GM23248 (cell line): ENCODE measurements at regions not wholly inside any gene's neighbourhood (a gene's known extent, or its start where the extent isn't known, plus 50 kb on each side); places are given as distances from the start of the nearest gene placed in this dataset.

ENCODE experiments used
- DNase-seq: peaks from one replicate; pipeline ENCODE4 v3.0.0-alpha.2; 2015
- H2AFZ ChIP-seq: fragments of 200-600 bp; sonication (generic); 2 replicates; pipeline ENCODE4 v1.6.1; 2016; ENCODE audit warnings: antibody characterized with exemption
- H3F3A ChIP-seq: fragments of 200-600 bp; sonication (generic); 2 replicates; pipeline ENCODE4 v1.6.1; 2016; ENCODE audit warnings: mild to moderate bottlenecking, antibody characterized with exemption, mixed run types; ENCODE audit not compliant: insufficient read depth
- H3K27ac ChIP-seq: fragments of 200-600 bp; sonication (generic); 2 replicates; pipeline ENCODE4 v1.5.1; 2016; ENCODE audit warnings: mild to moderate bottlenecking
- H3K27me3 ChIP-seq: fragments of 200-600 bp; sonication (generic); replicated peaks from 2 replicates; pipeline ENCODE4 v1.6.1; 2016; ENCODE audit warnings: mild to moderate bottlenecking; ENCODE audit not compliant: insufficient read depth
- H3K36me3 ChIP-seq: fragments of 200-600 bp; sonication (generic); 2 replicates; pipeline ENCODE4 v1.6.1; 2016; ENCODE audit warnings: low read depth, mild to moderate bottlenecking
- H3K4me1 ChIP-seq: fragments of 200-600 bp; sonication (generic); 2 replicates; pipeline ENCODE4 v1.6.1; 2016; ENCODE audit warnings: mild to moderate bottlenecking; ENCODE audit not compliant: insufficient read depth
- H3K4me2 ChIP-seq: fragments of 200-600 bp; sonication (generic); one replicate; pipeline ENCODE4 v1.6.1; 2016; ENCODE audit warnings: mild to moderate bottlenecking; ENCODE audit not compliant: unreplicated experiment
- H3K4me3 ChIP-seq: fragments of 200-600 bp; sonication (generic); 2 replicates; pipeline ENCODE4 v1.5.1; 2016; ENCODE audit warnings: mild to moderate bottlenecking
- H3K79me2 ChIP-seq: fragments of 200-600 bp; sonication (generic); 2 replicates; pipeline ENCODE4 v1.6.1; 2016; ENCODE audit warnings: mild to moderate bottlenecking; ENCODE audit not compliant: insufficient read depth
- H3K9ac ChIP-seq: fragments of 200-600 bp; sonication (generic); 2 replicates; pipeline ENCODE4 v1.6.1; 2016; ENCODE audit warnings: mild to moderate bottlenecking
- H3K9me2 ChIP-seq: fragments of 200-600 bp; sonication (generic); 2 replicates; pipeline ENCODE4 v1.6.1; 2016; ENCODE audit warnings: mixed run types, mild to moderate bottlenecking, moderate library complexity; ENCODE audit not compliant: insufficient read depth
- H3K9me3 ChIP-seq: fragments of 200-600 bp; sonication (generic); one replicate; pipeline ENCODE4 v1.6.1; 2017; ENCODE audit warnings: low read depth
- H4K20me1 ChIP-seq: fragments of 200-600 bp; sonication (generic); 2 replicates; pipeline ENCODE4 v1.6.0; 2016; ENCODE audit not compliant: insufficient read depth
- EZH2 ChIP-seq: fragments of 200-600 bp; sonication (generic); IDR thresholded peaks from 2 replicates; pipeline ENCODE4 v1.6.1; 2018; ENCODE audit warnings: antibody characterized with exemption, mild to moderate bottlenecking; ENCODE audit not compliant: insufficient read depth, poor library complexity, severe bottlenecking
- EZH2phosphoT487 ChIP-seq: fragments of 200-600 bp; sonication (generic); IDR thresholded peaks from 2 replicates; pipeline ENCODE4 v1.6.1; 2018; ENCODE audit warnings: antibody characterized with exemption, moderate library complexity, mild to moderate bottlenecking, low read depth; ENCODE audit not compliant: insufficient read depth
- WGBS, 2 experiments: methylation state at CpG; one replicate each; pipeline ENCODE4 v1.1.6; 2015 to 2017; ENCODE audit warnings: low lambda C conversion rate in 2 of 2, low coverage in 1 of 2; ENCODE audit errors: missing lambda C conversion rate in 2 of 2; 5-methylcytosine and 5-hydroxymethylcytosine counted together
- in situ Hi-C: fragments of 300-500 bp; cut with MboI; formaldehyde crosslinking; loops from 2 replicates; pipeline ENCODE4 v1.15.0; 2020

- TF ChIP-seq EZH2 (no peak), EZH2phosphoT487 (no peak)
- Histone ChIP-seq H3K36me3 (no peaks in the 10 kb centered on the region), H2AFZ (no peak overlapping the region), H3K4me1 (no peaks in the 10 kb centered on the region), H3K4me3 (no peak overlapping the region), H4K20me1 (no peaks in the 10 kb centered on the region), H3K4me2 (no peak overlapping the region), H3K79me2 (no peaks in the 10 kb centered on the region), H3F3A (no peaks in the 10 kb centered on the region), H3K9ac (no peak overlapping the region), H3K9me3 (no peaks in the 10 kb centered on the region), H3K9me2 (no peaks in the 10 kb centered on the region), H3K27me3 (no peaks in the 10 kb centered on the region), H3K27ac (no peak overlapping the region)
- DNase-seq: no peak
- in situ Hi-C loops: no loop called here
- WGBS, 2 experiments: 11 to 13% methylated on average over 8 of the region's 8 CpGs
These were observed 141.7 kb downstream of the CMPK2 start for GRCh38 chr2:6723865-6724604.

- Histone ChIP-seq H4K20me1 (no peaks in the 10 kb centered on the region), H3K27me3 (no peaks in the 10 kb centered on the region), H3K9me2 (no peaks in the 10 kb centered on the region), H3K9me3 (no peaks in the 10 kb centered on the region), H3K9ac (no peak overlapping the region), H3K79me2 (no peaks in the 10 kb centered on the region), H3K36me3 (no peaks in the 10 kb centered on the region), H3K4me1 (no peaks in the 10 kb centered on the region), H3K4me3 (no peak overlapping the region), H3K27ac (no peak overlapping the region), H3K4me2 (no peak overlapping the region), H3F3A (no peaks in the 10 kb centered on the region), H2AFZ (no peak overlapping the region)
- in situ Hi-C loops: no loop called here
- no peak for DNase-seq
- no peak for TF ChIP-seq EZH2phosphoT487
- no peak for TF ChIP-seq EZH2
- WGBS, 2 experiments: 2 to 4% methylated on average over 4 of the region's 4 CpGs
These were observed 141.0 kb downstream of the CMPK2 start for GRCh38 chr2:6724605-6725140.

GRCh38 chr2:6728156-6728555 lies 137.6 kb downstream of the CMPK2 start:
- no peaks in the 10 kb centered on the region for H3K9me2 ChIP-seq
- H3K4me3 ChIP-seq: no peak overlapping the region
- H3K9me3 ChIP-seq: no peaks in the 10 kb centered on the region
- H2AFZ ChIP-seq: no peak overlapping the region
- no peaks in the 10 kb centered on the region for H3K4me1 ChIP-seq
- TF ChIP-seq EZH2 (no peak), EZH2phosphoT487 (no peak)
- no peak overlapping the region for H3K9ac ChIP-seq
- in situ Hi-C loops: no loop called here
- H3K27me3 ChIP-seq: no peaks in the 10 kb centered on the region
- H3K27ac ChIP-seq: no peak overlapping the region
- no peak overlapping the region for H3K4me2 ChIP-seq
- 10 to 13% methylated on average over 5 of the region's 5 CpGs for WGBS, 2 experiments
- no peak for DNase-seq
- H3F3A ChIP-seq: no peaks in the 10 kb centered on the region
- H3K36me3 ChIP-seq: no peaks in the 10 kb centered on the region
- no peaks in the 10 kb centered on the region for H4K20me1 ChIP-seq
- no peaks in the 10 kb centered on the region for H3K79me2 ChIP-seq

- no peak overlapping the region for H3K9ac ChIP-seq
- H4K20me1 ChIP-seq: no peaks in the 10 kb centered on the region
- no peak for DNase-seq
- no peaks in the 10 kb centered on the region for H3K79me2 ChIP-seq
- no peaks in the 10 kb centered on the region for H3K36me3 ChIP-seq
- H3K27me3 ChIP-seq: no peaks in the 10 kb centered on the region
- in situ Hi-C loops: no loop called here
- no peaks in the 10 kb centered on the region for H3F3A ChIP-seq
- H3K4me2 ChIP-seq: no peak overlapping the region
- H3K27ac ChIP-seq: no peak overlapping the region
- 5 to 20% methylated on average over 2 of the region's 2 CpGs for WGBS, 2 experiments
- no peaks in the 10 kb centered on the region for H3K4me1 ChIP-seq
- H3K9me2 ChIP-seq: no peaks in the 10 kb centered on the region
- no peak overlapping the region for H2AFZ ChIP-seq
- H3K4me3 ChIP-seq: no peak overlapping the region
- TF ChIP-seq EZH2phosphoT487 (no peak), EZH2 (no peak)
- no peaks in the 10 kb centered on the region for H3K9me3 ChIP-seq
These were observed 135.7 kb downstream of the CMPK2 start for GRCh38 chr2:6730003-6730402.
